PFSK-1 (cell line): ENCODE measurements at regions not wholly inside any gene's neighbourhood (a gene's known extent, or its start where the extent isn't known, plus 50 kb on each side); places are given as distances from the start of the nearest gene placed in this dataset.

Source experiments
- FOXP2 ChIP-seq: optimal IDR thresholded peaks from 2 replicates; pipeline ENCODE3; 2011; ENCODE audit warnings: borderline replicate concordance, control low read depth, inconsistent platforms; ENCODE audit not compliant: insufficient read depth; ENCODE audit errors: extremely low read length, extremely low read depth
- POLR2AphosphoS5 ChIP-seq: IDR thresholded peaks from 2 replicates; pipeline ENCODE4 v1.6.1; 2012; ENCODE audit warnings: low read depth, mild to moderate bottlenecking, control low read depth, low read length, moderate library complexity
- SIN3A ChIP-seq: IDR thresholded peaks from 2 replicates; pipeline ENCODE4 v1.6.1; 2012; ENCODE audit warnings: mild to moderate bottlenecking, low read length, moderate library complexity, borderline replicate concordance; ENCODE audit not compliant: insufficient read depth
- TAF1 ChIP-seq: IDR thresholded peaks from 2 replicates; pipeline ENCODE4 v1.6.1; 2012; ENCODE audit warnings: low read length, control low read depth, borderline replicate concordance; ENCODE audit not compliant: insufficient read depth
- TF ChIP-seq, protein P1 (sequence below), 2 experiments: IDR thresholded peaks; 2 replicates each; pipeline versions ENCODE4 v1.6.1 to v1.8.0; 2011 to 2012; ENCODE audit warnings: low read depth in 2 of 2, low read length in 2 of 2, control low read depth in 1 of 2, inconsistent platforms in 1 of 2, mild to moderate bottlenecking in 1 of 2, moderate library complexity in 1 of 2; ENCODE audit not compliant: insufficient read depth in 1 of 2

DNA sequence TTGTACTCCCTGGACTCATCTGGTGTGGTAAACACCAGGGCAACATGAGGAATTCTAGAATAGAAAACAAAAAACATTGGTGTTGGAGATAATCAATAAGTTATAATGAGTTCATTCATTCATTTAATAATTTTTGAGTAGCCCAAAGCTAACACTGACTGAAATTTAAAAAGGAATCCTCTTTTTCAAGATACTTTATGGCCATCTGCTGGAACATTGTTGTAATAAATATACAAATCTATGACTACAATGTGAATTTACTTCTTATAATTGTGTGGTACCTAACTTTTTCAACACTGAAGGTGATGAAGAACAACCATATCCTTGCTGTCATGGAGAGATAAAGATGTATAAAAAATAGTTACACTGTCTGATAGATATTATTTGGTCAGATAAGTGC lies 687.3 kb upstream of the MIS18BP1 start:
- no peak for TF ChIP-seq FOXP2
- TF ChIP-seq, protein P1, sequence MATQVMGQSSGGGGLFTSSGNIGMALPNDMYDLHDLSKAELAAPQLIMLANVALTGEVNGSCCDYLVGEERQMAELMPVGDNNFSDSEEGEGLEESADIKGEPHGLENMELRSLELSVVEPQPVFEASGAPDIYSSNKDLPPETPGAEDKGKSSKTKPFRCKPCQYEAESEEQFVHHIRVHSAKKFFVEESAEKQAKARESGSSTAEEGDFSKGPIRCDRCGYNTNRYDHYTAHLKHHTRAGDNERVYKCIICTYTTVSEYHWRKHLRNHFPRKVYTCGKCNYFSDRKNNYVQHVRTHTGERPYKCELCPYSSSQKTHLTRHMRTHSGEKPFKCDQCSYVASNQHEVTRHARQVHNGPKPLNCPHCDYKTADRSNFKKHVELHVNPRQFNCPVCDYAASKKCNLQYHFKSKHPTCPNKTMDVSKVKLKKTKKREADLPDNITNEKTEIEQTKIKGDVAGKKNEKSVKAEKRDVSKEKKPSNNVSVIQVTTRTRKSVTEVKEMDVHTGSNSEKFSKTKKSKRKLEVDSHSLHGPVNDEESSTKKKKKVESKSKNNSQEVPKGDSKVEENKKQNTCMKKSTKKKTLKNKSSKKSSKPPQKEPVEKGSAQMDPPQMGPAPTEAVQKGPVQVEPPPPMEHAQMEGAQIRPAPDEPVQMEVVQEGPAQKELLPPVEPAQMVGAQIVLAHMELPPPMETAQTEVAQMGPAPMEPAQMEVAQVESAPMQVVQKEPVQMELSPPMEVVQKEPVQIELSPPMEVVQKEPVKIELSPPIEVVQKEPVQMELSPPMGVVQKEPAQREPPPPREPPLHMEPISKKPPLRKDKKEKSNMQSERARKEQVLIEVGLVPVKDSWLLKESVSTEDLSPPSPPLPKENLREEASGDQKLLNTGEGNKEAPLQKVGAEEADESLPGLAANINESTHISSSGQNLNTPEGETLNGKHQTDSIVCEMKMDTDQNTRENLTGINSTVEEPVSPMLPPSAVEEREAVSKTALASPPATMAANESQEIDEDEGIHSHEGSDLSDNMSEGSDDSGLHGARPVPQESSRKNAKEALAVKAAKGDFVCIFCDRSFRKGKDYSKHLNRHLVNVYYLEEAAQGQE (IDR thresholded peaks at IDR 0.05; ENCODE audit: insufficient read depth in 1 of 2, low read depth in 2 of 2, low read length in 2 of 2) = no peak

DNA sequence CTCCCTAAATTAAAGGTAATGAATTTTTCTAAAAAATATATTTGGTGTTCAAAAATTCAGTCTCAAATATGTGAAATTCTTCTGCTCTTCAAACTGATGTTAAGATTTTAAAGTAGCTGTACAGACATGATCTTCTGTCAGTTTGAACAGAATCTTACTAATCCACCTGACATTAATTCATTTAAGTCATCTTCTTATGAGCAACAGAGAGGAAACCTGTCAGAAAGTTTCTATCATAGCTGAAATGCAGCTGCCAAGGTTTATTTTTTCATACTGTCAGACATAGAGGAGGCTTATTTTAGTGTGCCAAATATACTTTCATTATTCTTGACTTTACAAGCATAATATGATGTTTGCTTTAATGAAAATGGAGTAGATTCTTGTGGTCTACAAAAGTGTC lies 686.6 kb upstream of the MIS18BP1 start:
- TF ChIP-seq, protein P1 (IDR thresholded peaks at IDR 0.05; ENCODE audit: insufficient read depth in 1 of 2, low read depth in 2 of 2, low read length in 2 of 2) = no peak

DNA sequence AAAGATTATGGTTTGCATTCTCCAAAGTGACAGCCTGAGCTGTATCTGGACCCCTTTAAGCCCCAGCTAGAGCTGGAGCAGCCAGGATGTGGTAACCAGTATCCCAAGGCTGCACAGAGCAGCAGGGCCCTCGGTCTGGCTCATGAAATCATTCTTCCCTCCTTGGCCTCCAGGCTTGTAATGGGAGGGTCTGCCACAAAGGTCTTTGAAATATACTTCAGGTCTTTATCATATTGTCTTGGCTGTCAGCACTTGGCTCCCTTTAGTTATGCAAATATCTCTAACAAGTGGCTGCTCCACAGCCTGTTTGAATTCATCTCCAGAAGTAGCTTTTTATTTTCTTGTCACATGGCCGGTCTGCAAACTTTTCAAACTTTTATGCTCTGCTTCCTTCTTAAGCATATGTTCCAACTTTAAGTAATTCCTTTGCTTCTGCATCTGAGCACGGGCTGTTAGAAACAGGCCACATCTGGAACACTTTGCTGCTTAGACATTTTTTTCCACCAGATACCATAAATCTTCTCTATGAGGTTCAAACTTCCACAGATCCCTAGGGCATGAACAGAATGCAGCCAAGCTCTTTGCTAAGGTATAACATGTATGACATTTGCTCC lies 663.4 kb upstream of the MIS18BP1 start:
- TF ChIP-seq TAF1 (no peak), POLR2AphosphoS5 (no peak), FOXP2 (no peak), SIN3A (no peak)
- TF ChIP-seq, protein P1 (IDR thresholded peaks at IDR 0.05; ENCODE audit: insufficient read depth in 1 of 2, low read depth in 2 of 2, low read length in 2 of 2) = no peak

DNA sequence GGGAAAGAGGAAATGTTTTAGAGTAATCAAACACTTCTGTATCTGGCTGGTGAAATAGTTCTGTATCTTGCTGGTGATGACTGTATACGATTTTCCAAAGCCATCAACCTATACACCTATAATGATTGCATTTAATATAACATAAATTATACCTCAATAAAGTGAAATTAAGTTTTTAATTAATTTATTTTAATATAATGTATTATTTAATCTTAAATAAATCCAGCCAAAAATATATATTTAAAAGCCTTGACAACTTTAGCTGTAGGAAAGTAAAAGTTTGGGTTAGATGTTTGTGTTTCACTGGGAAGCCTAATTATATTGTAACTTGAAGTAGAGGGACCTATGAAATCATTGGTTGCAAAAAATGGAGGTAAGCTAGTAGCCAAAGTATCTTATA lies 654.8 kb upstream of the MIS18BP1 start:
- TF ChIP-seq, protein P1 (IDR thresholded peaks at IDR 0.05; ENCODE audit: insufficient read depth in 1 of 2, low read depth in 2 of 2, low read length in 2 of 2) = no peak
- no peak for TF ChIP-seq TAF1
- TF ChIP-seq POLR2AphosphoS5 = no peak
- TF ChIP-seq SIN3A = no peak
- TF ChIP-seq FOXP2 = no peak

DNA sequence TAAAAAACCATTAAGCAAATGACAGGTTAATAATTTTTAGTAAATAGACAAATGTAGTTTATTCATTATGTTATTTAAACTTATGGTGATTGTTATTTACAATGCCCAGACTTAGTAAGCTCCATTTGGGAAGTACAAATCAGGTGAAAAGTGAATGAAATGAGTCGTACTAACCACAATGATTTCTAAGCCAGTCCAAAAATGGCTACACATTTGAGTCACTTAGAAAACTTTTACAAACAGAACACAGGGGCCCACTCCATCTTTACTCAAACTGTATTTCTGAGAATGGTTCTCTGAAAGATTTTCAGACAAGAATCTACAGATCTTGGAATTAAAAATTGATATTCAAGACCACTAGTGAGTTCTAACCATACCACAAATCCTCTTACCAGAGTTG lies 653.3 kb upstream of the MIS18BP1 start:
- TF ChIP-seq, protein P1 (IDR thresholded peaks at IDR 0.05; ENCODE audit: insufficient read depth in 1 of 2, low read depth in 2 of 2, low read length in 2 of 2) = no peak
- no peak for TF ChIP-seq FOXP2
